Calu3 (cell line): ENCODE measurements at regions not wholly inside any gene's neighbourhood (a gene's known extent, or its start where the extent isn't known, plus 50 kb on each side); places are given as distances from the start of the nearest gene placed in this dataset.

Source experiments
- BruUV-seq: library from RNA; stranded (reverse); fragments of 400-500 nt; replicated peaks from 2 replicates; lab custom pipeline; 2021; lab: Mats Ljungman, UMichigan
- CTCF ChIA-PET: fragments of 300-600 bp; sonication (Branson Sonifier 250); formaldehyde crosslinking; loops from one replicate; lab custom pipeline; 2022; ENCODE audit warnings: antibody characterized with exemption; lab: Charles Lee
- DNase-seq: peaks from one replicate; pipeline ENCODE4 v3.0.0; 2022
- H3K27ac Mint-ChIP-seq: one replicate; pipeline ENCODE4 v1.8.0; 2022; ENCODE audit warnings: mixed read lengths; ENCODE audit not compliant: unreplicated experiment
- H3K27me3 Mint-ChIP-seq: one replicate; pipeline ENCODE4 v1.8.0; 2022; ENCODE audit warnings: mixed read lengths; ENCODE audit not compliant: unreplicated experiment
- H3K36me3 Mint-ChIP-seq: one replicate; pipeline ENCODE4 v1.8.0; 2022; ENCODE audit warnings: mild to moderate bottlenecking, moderate library complexity, mixed read lengths; ENCODE audit not compliant: insufficient read depth, unreplicated experiment
- H3K4me1 Mint-ChIP-seq: one replicate; pipeline ENCODE4 v1.8.0; 2022; ENCODE audit warnings: mild to moderate bottlenecking, low read depth, mixed read lengths; ENCODE audit not compliant: unreplicated experiment
- H3K4me3 Mint-ChIP-seq: one replicate; pipeline ENCODE4 v1.8.0; 2022; ENCODE audit warnings: mild to moderate bottlenecking, low read depth, moderate library complexity, mixed read lengths; ENCODE audit not compliant: unreplicated experiment
- H3K9me3 Mint-ChIP-seq: one replicate; pipeline ENCODE4 v1.8.0; 2022; ENCODE audit warnings: low read depth, mixed read lengths; ENCODE audit not compliant: unreplicated experiment
- CTCF ChIP-seq: fragments of 200-600 bp; IDR thresholded peaks from one replicate; pipeline ENCODE4 v1.8.0; 2022; ENCODE audit warnings: antibody characterized with exemption; ENCODE audit not compliant: unreplicated experiment
- intact Hi-C: fragments of 100-400 bp; cut with micrococcal nuclease; formaldehyde crosslinking; loops from one replicate; pipeline ENCODE4 v1.10.0; 2022; ENCODE audit not compliant: unreplicated experiment

GRCh38 chr2:122132147-122132691 is 376.8 kb downstream of the TSN start:
- no peak for TF ChIP-seq CTCF
- DNase-seq, result no peak
- Mint-ChIP-seq H3K9me3 (peaks cover 20% of the 10 kb centered on the region), H3K4me1 (peaks cover 23% of the 10 kb centered on the region), H3K27ac (no peak overlapping the region), H3K4me3 (no peak overlapping the region), H3K36me3 (peaks cover 5% of the 10 kb centered on the region), H3K27me3 (no peaks in the 10 kb centered on the region)
- CTCF ChIA-PET, result no interaction called here
- no TSS peak for BruUV-seq
- intact Hi-C loops, result no loop called here

GRCh38 chr2:122135021-122135937 is 379.8 kb downstream of the TSN start:
- H3K9me3 Mint-ChIP-seq, result peaks cover 7% of the 10 kb centered on the region
- H3K36me3 Mint-ChIP-seq, result peaks cover 5% of the 10 kb centered on the region
- CTCF ChIA-PET, result no interaction called here
- H3K4me1 Mint-ChIP-seq, result peaks cover 23% of the 10 kb centered on the region
- TF ChIP-seq CTCF, result no peak
- no peak overlapping the region for H3K4me3 Mint-ChIP-seq
- no peak overlapping the region for H3K27ac Mint-ChIP-seq
- no peak for DNase-seq
- no peaks in the 10 kb centered on the region for H3K27me3 Mint-ChIP-seq
- BruUV-seq, result no TSS peak
- intact Hi-C loops, result no loop called here

- TF ChIP-seq CTCF, result peak; percentile 36
- intact Hi-C loops, result no loop called here
- Mint-ChIP-seq H3K4me1 (peaks cover 23% of the 10 kb centered on the region), H3K4me3 (no peak overlapping the region), H3K9me3 (peaks cover 7% of the 10 kb centered on the region), H3K27ac (no peak overlapping the region), H3K36me3 (peaks cover 5% of the 10 kb centered on the region), H3K27me3 (no peaks in the 10 kb centered on the region)
- peak; percentile 19 for DNase-seq
- BruUV-seq, result no TSS peak
- CTCF ChIA-PET, result no interaction called here
Measured at GRCh38 chr2:122136056-122136455, 380.6 kb downstream of the TSN start.

- H3K4me3 Mint-ChIP-seq, result no peak overlapping the region
- H3K4me1 Mint-ChIP-seq, result peaks cover 17% of the 10 kb centered on the region
- no peak overlapping the region for H3K27ac Mint-ChIP-seq
- no peak for TF ChIP-seq CTCF
- DNase-seq, result no peak
- intact Hi-C loops, result no loop called here
- BruUV-seq, result no TSS peak
- H3K27me3 Mint-ChIP-seq, result peaks cover 21% of the 10 kb centered on the region
- H3K9me3 Mint-ChIP-seq, result peaks cover 4% of the 10 kb centered on the region
- H3K36me3 Mint-ChIP-seq, result peaks cover under 1% of the 10 kb centered on the region
- CTCF ChIA-PET, result no interaction called here
Measured at GRCh38 chr2:122138561-122138960, 383.1 kb downstream of the TSN start.
